COLO829 (cell line): ENCODE measurements at regions not wholly inside any gene's neighbourhood (a gene's known extent, or its start where the extent isn't known, plus 50 kb on each side); places are given as distances from the start of the nearest gene placed in this dataset.

Experiments
- DNase-seq: peaks from one replicate; pipeline ENCODE4 v3.0.0; 2012; ENCODE audit warnings: low spot score

DNA sequence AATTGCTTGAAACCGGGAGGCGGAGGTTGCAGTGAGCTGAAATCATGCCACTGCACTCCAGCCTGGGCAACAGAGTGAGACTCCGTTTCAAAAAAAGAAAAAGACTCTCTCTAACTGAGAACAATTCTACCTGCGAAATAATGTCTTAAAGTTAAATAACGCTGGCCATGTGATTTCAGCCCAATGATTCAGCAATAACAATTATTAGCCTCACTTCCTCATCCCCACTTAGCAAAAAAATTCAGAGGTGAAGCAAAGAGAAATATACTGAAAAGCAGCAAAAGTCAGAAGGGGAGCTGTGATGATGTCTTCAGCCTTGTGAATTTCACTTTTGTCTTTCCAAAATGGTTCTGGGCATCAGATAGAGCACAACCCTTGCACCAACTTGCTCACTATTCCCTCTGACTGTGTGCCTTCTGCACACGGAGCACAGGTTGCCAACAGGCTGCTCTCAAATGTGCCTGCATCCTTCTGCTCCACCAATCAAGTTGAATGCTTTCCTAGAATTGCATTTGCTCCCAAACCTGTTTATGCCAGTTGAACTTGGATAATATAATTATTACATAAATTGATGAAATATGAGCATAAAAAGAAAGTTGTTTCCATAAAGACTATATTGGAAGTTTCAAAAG lies 79.8 kb upstream of the IPO9 start:
- DNase-seq = no peak

GRCh38 chr1:201750120-201750519 lies 78.8 kb upstream of the IPO9 start:
- DNase-seq = no peak

DNA sequence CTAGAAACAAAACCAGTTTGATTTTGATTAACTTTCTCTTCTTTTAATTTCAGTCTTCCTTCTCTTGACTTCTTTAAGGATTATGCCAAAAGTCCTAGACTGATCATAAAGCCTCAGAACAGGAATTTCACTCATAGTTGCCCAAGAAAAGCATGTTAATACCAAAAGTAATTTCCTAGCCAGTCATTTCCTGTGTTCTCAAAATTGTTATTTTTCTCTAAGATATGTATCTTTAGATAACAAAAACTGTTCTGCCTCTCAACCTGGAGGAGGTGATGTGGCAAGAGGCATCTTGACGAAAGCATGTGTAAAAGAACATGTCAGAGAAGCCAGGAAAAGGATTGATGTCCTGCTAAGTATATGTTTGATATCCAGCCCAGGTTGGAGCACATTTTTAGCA lies 78.0 kb upstream of the IPO9 start:
- no peak for DNase-seq

GRCh38 chr1:201751872-201752271 lies 77.1 kb upstream of the IPO9 start:
- DNase-seq = no peak

- no peak for DNase-seq
Measured at GRCh38 chr1:201752333-201752732, 76.6 kb upstream of the IPO9 start.

- DNase-seq = no peak
Measured at GRCh38 chr1:201753492-201753891, 75.5 kb upstream of the IPO9 start.

DNA sequence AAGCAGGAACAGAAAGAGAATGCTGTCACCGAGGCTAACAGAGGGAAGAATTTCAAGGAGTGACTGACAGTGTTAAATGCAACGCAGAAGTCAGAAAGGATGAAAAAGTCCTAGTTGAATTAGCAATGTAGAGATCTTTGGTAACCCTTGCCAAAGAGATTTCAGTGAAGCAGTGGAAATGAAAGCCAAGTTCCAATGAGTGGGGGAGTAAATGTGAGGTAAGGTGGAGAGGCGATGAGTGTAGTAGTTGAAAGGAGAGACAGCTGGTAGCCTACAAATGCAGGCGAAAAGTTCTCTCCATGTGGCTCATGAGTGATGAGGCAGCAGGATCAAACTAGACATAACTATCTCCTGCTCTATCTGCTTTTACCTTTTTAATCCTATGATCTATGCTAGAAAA lies 74.6 kb upstream of the IPO9 start:
- no peak for DNase-seq

GRCh38 chr1:201755200-201755599 lies 73.8 kb upstream of the IPO9 start:
- no peak for DNase-seq

DNA sequence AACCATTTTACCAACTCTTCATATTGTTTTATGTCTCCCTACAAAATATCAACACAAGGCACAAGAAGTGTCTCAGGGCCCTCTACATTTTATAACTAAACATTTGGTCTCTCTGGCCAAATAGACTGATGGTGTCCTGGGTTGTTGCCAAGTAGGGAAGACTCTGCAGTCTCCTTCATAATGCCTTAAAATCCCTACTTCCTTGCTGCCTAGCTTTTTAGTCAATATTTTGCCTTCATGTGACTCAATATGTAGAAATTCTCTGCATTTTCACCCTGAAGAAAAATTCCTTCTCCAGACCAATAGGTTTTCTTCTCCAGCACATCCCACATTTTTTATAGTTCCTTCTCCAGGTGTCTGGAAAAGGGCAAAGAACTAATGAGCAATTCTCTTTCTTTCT lies 72.6 kb upstream of the IPO9 start:
- DNase-seq = no peak

DNA sequence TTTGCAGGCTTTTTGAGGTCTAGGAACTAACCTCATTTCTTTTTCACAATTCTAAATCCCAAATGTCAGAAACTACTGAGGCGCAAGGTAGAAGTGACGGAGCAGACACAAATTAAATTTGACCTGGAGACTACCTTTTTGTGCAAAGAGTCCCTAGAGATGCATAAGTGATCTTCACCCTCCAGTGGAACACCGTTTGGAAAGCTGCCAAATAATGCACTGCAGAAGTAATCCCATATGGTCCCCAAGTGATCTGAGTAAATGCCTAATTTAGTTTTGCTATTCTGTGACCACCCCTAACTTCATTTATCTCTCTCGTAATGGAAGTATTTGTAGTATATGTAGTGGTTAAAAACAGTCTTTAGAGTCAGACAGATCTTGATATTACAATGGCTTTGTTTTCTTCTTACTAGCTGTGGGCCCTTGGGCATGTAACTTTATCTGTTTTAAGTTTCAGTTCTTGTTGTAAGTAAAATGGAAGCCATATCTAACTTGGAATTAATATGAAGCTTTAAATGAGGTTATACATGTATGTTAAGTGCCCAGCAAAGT lies 70.4 kb upstream of the IPO9 start:
- no peak for DNase-seq

- DNase-seq = no peak
Measured at GRCh38 chr1:201759194-201759815, 69.7 kb upstream of the IPO9 start.

DNA sequence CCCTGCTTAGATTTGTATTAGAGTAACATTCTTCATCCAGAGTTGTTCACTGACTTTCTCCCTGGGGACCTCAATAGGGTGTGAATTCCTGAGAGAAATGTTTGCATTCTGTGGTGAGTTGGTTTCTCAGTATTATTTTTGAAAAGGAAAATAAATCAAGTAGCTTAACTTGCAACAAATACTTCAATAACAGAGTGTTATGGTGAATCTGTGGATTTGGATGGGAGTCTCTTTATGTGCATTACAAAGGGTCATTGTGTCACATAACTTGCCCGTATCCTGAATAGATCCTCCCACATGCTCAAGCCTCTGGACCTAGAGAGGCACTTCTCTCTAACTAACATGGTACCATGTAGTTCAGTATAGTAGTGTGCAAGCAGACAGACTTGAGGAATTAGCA lies 68.4 kb upstream of the IPO9 start:
- peak; percentile 74 for DNase-seq

- no peak for DNase-seq
Measured at GRCh38 chr1:201761178-201761577, 67.8 kb upstream of the IPO9 start.

- no peak for DNase-seq
Measured at GRCh38 chr1:201761871-201762270, 67.1 kb upstream of the IPO9 start.

DNA sequence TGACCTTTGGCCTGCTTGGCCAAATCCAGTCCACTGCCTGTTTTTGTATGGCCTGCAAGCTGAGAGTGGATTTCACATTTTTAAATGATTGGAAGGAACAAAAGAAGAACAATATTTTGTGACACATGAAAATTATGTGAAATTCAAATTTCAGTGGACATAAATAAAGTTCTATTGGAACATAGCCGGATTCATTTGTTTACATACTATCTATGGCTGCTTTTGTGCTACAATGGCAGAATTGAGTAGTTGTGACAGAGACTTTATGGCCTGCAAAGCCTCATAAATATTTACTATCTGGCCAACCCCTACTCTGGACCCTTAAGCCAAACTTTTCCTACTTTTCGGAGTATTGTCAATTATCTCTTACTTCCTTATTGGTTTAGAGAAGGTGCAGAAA lies 66.6 kb upstream of the IPO9 start:
- DNase-seq = no peak

DNA sequence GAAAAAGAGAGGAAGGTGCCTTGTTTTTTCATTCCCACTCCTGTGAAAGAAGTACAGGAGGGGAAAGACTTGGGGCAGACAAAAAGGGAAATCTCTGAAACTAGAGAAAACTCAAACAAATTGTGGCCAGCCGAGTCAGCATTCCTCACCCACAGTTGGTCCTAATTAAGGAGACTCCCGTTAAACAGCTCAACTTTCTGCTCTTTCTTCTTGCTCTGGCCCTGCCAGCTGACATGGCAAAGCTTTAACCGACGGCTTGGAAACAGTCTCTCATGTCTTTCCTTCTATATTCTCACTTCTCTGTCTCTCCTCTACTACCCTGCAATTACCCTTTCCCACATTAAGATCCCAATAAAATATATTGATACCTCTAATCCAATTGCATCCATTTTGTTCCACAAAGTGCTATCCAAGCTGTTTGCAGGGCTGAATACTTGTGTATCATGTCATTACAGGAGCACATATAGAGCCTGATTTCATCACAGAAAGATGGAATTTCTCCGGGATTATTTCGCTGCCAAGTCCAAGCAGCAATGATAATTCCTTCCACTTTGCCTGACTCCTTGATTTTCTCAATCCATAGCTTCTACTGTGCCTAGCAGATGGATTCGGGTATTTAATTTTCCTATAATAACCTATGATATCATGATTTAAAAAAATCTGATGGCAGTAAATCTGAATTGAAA lies 65.4 kb upstream of the IPO9 start:
- no peak for DNase-seq

GRCh38 chr1:201764166-201764565 lies 64.8 kb upstream of the IPO9 start:
- no peak for DNase-seq

DNA sequence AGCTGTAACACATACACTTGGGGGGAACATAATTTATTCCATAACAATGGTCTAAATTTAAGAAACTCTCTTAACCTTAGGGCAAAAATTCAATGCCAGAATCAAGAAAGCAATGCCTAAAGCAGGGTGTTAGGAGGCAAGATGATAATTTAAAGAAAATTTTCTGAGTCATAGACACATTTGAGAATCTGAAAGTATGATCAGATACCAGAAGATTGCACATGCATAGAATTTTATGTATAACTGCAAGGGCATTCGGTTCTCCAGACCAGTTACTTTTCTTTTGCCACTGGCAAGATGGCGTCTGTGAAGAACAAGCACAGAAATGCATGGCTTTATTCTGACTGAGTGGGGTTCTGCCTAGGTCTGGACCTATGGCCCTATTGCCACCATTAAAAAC lies 64.4 kb upstream of the IPO9 start:
- DNase-seq = no peak

DNA sequence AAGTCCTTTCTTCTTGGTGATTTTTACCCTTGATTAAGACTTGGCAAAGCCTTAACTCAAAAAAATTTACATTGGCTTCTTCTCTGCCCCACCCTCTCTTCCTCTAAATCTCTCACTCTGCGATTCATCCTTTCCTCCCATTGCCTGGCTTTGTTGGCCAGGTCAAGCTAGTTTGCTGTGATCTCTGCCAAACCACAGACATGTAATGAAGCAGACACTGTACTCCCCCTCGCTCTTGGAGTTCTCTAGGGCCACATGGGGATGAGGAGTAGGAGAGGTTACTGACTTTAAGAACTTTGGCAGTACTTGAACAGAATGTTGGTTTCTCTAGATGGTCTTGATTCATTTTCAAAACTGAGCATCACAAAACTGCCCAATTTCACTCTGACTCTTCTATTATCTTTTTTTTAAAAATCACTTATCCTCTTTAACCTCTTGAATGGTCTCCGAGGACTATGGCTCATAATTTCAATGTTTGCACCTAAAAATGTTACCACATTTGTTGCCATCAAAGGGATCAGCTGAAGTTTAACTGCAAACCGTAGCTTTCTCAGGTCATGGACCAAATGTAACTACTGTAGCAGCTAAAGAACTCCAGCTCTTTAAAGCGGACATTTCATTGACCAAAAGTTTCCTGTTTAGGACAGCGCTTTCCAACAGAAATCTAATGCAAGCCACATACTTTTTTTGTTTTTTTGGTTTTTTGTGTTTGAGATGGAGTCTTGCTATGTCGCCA lies 62.7 kb upstream of the IPO9 start:
- no peak for DNase-seq

DNA sequence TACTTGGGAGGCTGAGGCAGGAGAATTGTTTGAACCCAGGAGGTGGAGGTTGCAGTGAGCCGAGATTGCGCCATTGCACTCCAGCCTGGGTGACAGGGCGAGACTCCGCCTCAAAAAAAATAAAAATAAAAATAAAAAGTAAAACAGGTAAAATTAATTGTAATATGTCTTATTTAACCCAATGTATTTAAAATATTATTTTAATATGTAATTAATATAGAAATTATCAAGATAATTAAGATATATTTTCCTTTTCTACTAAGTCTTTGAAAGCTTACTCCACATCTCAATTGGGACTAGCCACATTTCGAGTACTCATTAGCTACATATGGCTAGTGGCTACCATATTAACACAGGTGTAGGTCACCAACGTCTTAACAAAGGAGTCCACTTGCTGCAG lies 61.6 kb upstream of the IPO9 start:
- no peak for DNase-seq

GRCh38 chr1:201769072-201769471 lies 59.9 kb upstream of the IPO9 start:
- DNase-seq = no peak

GRCh38 chr1:201769966-201770365 lies 59.0 kb upstream of the IPO9 start:
- peak; percentile 97 for DNase-seq

- no peak for DNase-seq
Measured at GRCh38 chr1:201771466-201771865, 57.5 kb upstream of the IPO9 start.
